Naive thymus-derived CD8-positive, alpha-beta T cell (primary cell): ENCODE measurements at regions not wholly inside any gene's neighbourhood (a gene's known extent, or its start where the extent isn't known, plus 50 kb on each side); places are given as distances from the start of the nearest gene placed in this dataset.

Source experiments
- ATAC-seq, 2 donors: fragments of 150-1000 bp; cut with Tn5 transposase in 1 of 2; sonication (Bioruptor Pico), chemical (Tn5 transposase) in 1 of 2; 1 replicate in 1 of 2; 2 replicates in 1 of 2; pipeline ENCODE4 v1.10.0; 2021; ENCODE audit warnings: mild to moderate bottlenecking in 2 of 2, moderate library complexity in 2 of 2
- POLR2A ChIA-PET: fragments of 350-600 bp; sonication (Branson Sonifier 250); formaldehyde crosslinking; loops from one replicate; lab custom pipeline; 2021; ENCODE audit warnings: antibody characterized with exemption; lab: Charles Lee
- DNase-seq, 10 donors: peaks; one replicate each; pipeline versions ENCODE4 v3.0.0 to v3.0.0-alpha.2; 2020 to 2022
- H3K27ac Mint-ChIP-seq, 10 donors: one replicate each; pipeline ENCODE4 v1.8.0; 2020 to 2022; ENCODE audit warnings: mild to moderate bottlenecking in 10 of 10, mixed read lengths in 10 of 10, moderate library complexity in 4 of 10, inconsistent platforms in 1 of 10
- H3K27me3 Mint-ChIP-seq, 5 donors: one replicate each; pipeline ENCODE4 v1.8.0; 2021 to 2022; ENCODE audit warnings: mixed read lengths in 5 of 5
- H3K36me3 Mint-ChIP-seq, 3 donors: one replicate each; pipeline ENCODE4 v1.8.0; 2020 to 2022; ENCODE audit warnings: mixed read lengths in 3 of 3, mild to moderate bottlenecking in 2 of 3, inconsistent platforms in 1 of 3
- H3K4me1 Mint-ChIP-seq, 4 donors: one replicate each; pipeline ENCODE4 v1.8.0; 2021 to 2022; ENCODE audit warnings: mixed read lengths in 4 of 4
- H3K4me3 Mint-ChIP-seq, 10 donors: one replicate each; pipeline ENCODE4 v1.8.0; 2020 to 2022; ENCODE audit warnings: mild to moderate bottlenecking in 10 of 10, mixed read lengths in 10 of 10, moderate library complexity in 6 of 10, inconsistent platforms in 1 of 10
- H3K9me3 Mint-ChIP-seq, 9 donors: one replicate each; pipeline ENCODE4 v1.8.0; 2020 to 2022; ENCODE audit warnings: mixed read lengths in 9 of 9, mild to moderate bottlenecking in 3 of 9, inconsistent platforms in 1 of 9, moderate library complexity in 1 of 9

DNA sequence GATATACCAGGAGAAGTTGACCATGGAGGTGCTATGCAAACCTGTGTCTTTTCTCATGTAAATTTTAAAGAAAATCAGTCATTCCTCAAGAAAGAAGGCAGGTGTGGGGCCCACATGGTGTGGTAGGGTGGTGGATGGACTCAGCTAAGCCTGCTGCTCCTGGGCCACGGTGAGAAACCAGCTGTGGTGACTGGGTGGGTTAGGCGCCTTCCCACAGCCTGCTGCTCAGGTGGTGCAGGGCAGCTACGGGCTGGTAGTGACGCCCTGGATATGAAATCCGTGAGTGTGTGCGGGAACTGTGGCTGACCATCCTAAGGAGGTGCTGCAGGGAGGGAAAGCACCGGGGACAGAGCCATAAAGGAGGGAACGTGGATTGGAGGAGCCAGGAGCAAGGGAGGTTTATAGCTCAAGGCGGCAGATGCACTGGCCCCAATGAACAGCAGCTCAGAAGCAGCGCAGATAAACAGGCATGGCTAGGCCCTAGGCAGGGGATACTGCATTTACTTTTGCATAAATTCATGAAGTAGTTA is 408.8 kb downstream of the FUT8 start:
- H3K27me3 Mint-ChIP-seq = no peaks in the 10 kb centered on the region
- no peaks in the 10 kb centered on the region for H3K36me3 Mint-ChIP-seq
- no peak for ATAC-seq
- DNase-seq = no peak
- H3K4me1 Mint-ChIP-seq = peaks cover 3 to 16% (median 13%) of the 10 kb centered on the region in 4 donors
- no peaks in the 10 kb centered on the region for H3K9me3 Mint-ChIP-seq
- H3K4me3 Mint-ChIP-seq = no peak overlapping the region
- POLR2A ChIA-PET = interaction anchor here (1.1 to 1.5 kb wide), 2 partner anchors 25 to 107 kb away, joined by 3 to 5 read pairs; no protein-coding TSS in a partner anchor
- H3K27ac Mint-ChIP-seq = no peak overlapping the region

DNA sequence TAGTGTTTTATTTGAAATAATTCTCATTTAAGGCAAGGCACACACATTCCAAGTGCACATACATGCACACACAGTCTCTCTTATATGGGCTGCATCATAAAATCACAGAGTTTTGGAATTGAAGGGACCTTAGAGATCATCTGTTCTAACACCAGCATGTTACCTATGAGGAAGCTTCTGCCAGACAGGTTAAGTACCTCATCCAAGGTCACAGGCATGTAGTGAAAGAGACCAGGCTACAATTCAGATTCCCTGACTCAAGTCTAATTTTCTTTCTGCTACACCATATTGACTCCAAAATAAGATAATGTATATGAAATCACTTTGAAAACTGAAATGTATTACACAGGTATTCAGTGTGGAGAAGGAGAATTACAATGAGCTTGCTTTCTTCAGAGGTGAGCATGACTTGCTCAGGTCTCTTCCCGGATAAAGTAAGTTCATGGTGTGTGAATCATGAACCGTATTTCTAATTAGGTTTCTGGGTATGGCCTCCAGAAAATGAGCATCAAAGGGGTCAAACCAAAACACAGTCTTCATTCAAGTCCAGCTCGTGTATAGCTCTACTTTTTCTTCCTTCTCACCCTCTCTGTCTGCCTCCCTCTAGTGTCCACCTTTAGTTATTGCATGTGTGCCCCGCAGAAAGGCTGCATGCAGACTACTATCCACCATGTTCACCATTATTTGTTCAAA is 411.9 kb downstream of the FUT8 start:
- H3K27me3 Mint-ChIP-seq = no peaks in the 10 kb centered on the region
- peaks cover 9 to 32% (median 17%) of the 10 kb centered on the region in 4 donors for H3K4me1 Mint-ChIP-seq
- peak in 9 of 10 donors; percentile 29 to 77 (median 60) for DNase-seq
- H3K36me3 Mint-ChIP-seq = no peaks in the 10 kb centered on the region
- peak overlapping the region in 4 of 10 donors; percentile 7 to 76 (median 36) for H3K27ac Mint-ChIP-seq
- POLR2A ChIA-PET = interaction anchor here (0.8 to 3.6 kb wide), 8 partner anchors 8 to 412 kb away, joined by 3 to 31 read pairs (median 4); partner anchors contain the start of gene FUT8
- peaks cover 0 to 2% (median 0%) of the 10 kb centered on the region in 9 donors for H3K9me3 Mint-ChIP-seq
- H3K4me3 Mint-ChIP-seq = peak overlapping the region in 1 of 10 donors; percentile 30
- ATAC-seq = peak; percentile 93

DNA sequence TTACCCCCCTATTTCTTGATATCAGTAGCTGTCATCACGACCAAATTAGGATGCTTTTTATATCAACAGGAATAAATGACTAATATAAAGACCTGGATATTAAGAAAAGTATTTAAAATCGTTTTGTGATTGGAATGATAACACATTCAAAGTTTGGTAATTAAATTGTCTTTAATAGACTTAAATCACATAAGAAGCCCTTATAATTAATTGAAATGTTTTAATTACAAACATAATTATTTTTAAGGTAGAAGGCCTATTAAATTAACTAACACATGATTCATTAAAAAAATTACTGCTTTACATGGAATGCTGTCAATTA is 412.4 kb downstream of the FUT8 start:
- no peaks in the 10 kb centered on the region for H3K27me3 Mint-ChIP-seq
- no peak overlapping the region for H3K4me3 Mint-ChIP-seq
- peaks cover 0 to 2% (median 0%) of the 10 kb centered on the region in 9 donors for H3K9me3 Mint-ChIP-seq
- POLR2A ChIA-PET = interaction anchor here (0.8 to 3.6 kb wide), 7 partner anchors 21 to 413 kb away, joined by 3 to 31 read pairs (median 4); partner anchors contain the start of gene FUT8
- ATAC-seq = no peak
- H3K27ac Mint-ChIP-seq = peak overlapping the region in 2 of 10 donors; percentile 7
- H3K36me3 Mint-ChIP-seq = no peaks in the 10 kb centered on the region
- peaks cover 9 to 36% (median 18%) of the 10 kb centered on the region in 4 donors for H3K4me1 Mint-ChIP-seq
- DNase-seq = no peak

DNA sequence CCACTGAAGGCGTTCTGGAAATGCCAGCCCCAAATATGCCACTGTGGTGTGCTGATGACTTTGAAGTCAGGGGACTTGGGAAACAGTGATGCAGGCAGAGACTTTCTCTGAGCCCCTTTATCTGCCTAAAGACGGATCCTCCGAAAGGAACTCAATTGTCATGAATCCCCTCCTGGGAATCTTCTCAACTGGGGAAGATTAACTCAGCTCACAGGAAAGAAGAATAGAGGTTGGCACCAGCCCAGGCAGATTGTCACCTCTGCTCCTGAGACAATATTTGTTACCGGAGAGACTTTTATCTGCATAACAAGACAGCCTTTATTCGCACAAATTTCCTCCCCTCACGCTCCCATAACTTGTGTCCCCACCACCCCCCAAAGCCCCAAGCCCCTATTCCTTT is 414.4 kb downstream of the FUT8 start:
- H3K9me3 Mint-ChIP-seq = peaks cover 0 to 2% (median 0%) of the 10 kb centered on the region in 9 donors
- H3K4me1 Mint-ChIP-seq = peaks cover 9 to 36% (median 21%) of the 10 kb centered on the region in 4 donors
- H3K36me3 Mint-ChIP-seq = no peaks in the 10 kb centered on the region
- POLR2A ChIA-PET = interaction anchor here (0.6 to 1.3 kb wide), 4 partner anchors 10 to 383 kb away, joined by 3 to 6 read pairs (median 4); no protein-coding TSS in a partner anchor
- H3K27ac Mint-ChIP-seq = peak overlapping the region in 1 of 10 donors; percentile 43
- ATAC-seq (no peak), DNase-seq (no peak)
- no peak overlapping the region for H3K4me3 Mint-ChIP-seq
- no peaks in the 10 kb centered on the region for H3K27me3 Mint-ChIP-seq

DNA sequence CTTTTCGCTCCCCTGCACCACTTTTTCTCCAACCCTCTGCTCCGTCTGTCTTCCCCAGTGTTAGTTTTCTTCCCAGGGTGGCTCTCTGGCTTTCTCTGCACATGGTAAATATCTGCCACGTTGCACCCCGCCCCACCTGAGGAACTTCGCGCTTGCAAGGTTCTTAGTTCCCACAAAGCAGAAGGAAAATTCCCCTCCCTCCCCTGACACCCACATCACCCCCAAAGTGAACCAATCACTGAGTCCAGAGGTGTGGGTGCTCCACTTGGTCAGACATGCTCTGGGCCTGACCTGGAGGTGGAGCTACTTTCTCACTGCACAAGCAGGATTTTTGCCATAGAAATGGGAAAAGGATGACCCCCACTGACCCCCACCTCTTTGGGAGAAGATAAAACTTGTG is 415.0 kb downstream of the FUT8 start:
- Mint-ChIP-seq H3K27ac (no peak overlapping the region), H3K9me3 (peaks cover 0 to 2% (median 0%) of the 10 kb centered on the region in 9 donors), H3K4me3 (no peak overlapping the region), H3K4me1 (peaks cover 9 to 38% (median 22%) of the 10 kb centered on the region in 4 donors), H3K27me3 (no peaks in the 10 kb centered on the region), H3K36me3 (no peaks in the 10 kb centered on the region)
- POLR2A ChIA-PET = interaction anchor here (0.6 to 1.0 kb wide), 3 partner anchors 9 to 383 kb away, joined by 3 to 4 read pairs (median 3); no protein-coding TSS in a partner anchor
- ATAC-seq (no peak), DNase-seq (no peak)

DNA sequence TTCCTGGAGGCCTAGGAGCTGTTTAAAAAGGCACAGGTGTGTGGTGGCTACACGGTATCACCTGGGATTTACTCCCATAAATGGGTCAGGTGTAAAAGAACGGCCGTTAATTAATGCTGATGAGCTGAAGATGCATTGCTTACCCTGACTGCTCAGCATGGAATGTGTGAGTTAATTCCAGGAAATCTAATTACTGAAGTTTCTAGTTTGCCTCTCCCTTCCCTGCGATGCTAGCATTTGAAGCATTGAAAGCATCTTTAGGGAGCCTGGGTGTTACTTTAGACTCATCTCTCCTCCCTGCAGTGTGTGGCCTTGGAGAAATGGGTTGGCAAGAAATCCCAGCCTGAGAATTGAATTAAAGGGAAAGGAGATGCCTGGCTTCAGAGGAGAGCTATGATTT is 415.9 kb downstream of the FUT8 start:
- peaks cover 0 to 2% (median 0%) of the 10 kb centered on the region in 9 donors for H3K9me3 Mint-ChIP-seq
- H3K36me3 Mint-ChIP-seq = no peaks in the 10 kb centered on the region
- POLR2A ChIA-PET = interaction anchor here (0.6 to 1.2 kb wide), 2 partner anchors 19 to 99 kb away, joined by 3 read pairs; no protein-coding TSS in a partner anchor
- no peaks in the 10 kb centered on the region for H3K27me3 Mint-ChIP-seq
- H3K27ac Mint-ChIP-seq = peak overlapping the region in 3 of 10 donors; percentile 45 to 80 (median 69)
- no peak overlapping the region for H3K4me3 Mint-ChIP-seq
- H3K4me1 Mint-ChIP-seq = peaks cover 14 to 46% (median 28%) of the 10 kb centered on the region in 4 donors
- DNase-seq (no peak), ATAC-seq (no peak)

DNA sequence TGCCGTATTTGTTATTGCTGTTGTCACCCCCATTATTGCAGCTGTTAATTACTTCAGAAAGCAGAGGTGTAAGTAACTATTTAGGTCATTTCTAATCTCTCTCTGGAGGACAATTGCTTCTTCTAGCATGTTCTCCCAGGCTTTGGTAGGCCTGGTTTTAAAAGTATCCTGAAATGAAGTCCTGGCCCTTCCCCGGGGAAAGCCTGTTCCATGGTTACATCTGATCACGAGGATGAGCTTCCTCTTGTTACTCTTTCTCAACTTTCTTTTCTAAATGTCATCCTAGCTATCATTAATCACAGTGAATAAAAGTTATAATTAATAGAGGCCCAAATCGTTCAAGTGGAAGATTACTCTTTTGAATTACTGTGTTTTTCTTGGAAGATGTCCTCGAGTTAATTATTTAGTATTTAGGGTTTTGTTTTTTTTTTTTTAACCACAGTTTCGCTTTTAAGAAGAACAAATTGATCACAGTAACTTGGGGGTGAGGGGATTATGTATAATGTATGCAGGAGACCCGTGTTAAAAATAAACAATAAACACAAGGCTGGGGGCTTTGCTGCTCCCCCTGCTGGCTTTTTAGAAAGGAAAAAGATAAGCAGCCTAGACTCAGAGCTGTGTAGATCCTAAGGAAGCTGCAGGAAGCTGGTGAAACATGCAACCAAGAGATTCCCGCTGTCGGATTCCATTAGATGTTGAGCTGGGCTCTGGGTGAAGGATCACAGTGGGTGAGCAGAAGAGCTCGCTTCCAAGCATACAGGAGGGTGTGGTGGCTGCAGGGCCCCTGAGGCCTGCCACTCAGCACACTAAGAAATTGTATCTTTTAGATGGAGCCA is 420.1 kb downstream of the FUT8 start:
- Mint-ChIP-seq H3K27me3 (no peaks in the 10 kb centered on the region), H3K4me1 (peaks cover 23 to 65% (median 44%) of the 10 kb centered on the region in 4 donors), H3K4me3 (peak overlapping the region in 1 of 10 donors; percentile 11), H3K9me3 (peaks cover 0 to 2% (median 0%) of the 10 kb centered on the region in 9 donors), H3K36me3 (no peaks in the 10 kb centered on the region), H3K27ac (peak overlapping the region in 2 of 10 donors; percentile 41 to 65)
- ATAC-seq (peak in 1 of 2 donors; percentile 41), DNase-seq (no peak)
- POLR2A ChIA-PET = interaction anchor here (0.6 to 1.9 kb wide), 4 partner anchors 8 to 45 kb away, joined by 3 to 10 read pairs (median 6); no protein-coding TSS in a partner anchor

DNA sequence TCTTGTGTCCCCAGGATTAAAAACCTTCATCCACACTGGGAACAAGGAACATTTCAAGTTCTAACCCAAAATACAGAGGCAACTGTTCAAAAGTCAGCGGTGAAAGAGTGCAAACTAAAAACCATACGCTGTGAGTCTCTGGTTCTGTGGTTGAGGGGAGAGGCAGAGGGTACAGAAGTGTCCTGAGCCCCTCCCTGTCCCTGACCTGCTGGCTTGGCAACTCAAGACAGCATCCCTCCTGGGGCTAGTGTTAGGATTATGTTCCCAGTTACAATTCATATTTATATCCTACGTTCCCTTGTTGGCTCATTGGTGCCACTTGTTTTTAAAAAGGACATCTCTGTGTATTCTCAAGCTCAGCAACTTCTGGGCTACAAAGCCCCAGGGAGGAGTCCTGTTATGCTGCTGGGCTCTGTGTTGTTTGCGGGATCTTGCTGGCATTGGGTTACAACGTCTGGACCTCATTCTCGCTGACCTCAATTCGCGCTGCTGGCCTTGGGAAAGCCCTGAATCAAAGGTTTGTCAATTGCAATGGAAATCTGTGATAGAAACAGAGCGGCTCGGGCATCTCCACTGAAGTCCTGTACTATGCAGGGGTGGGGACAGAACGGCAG is 420.8 kb downstream of the FUT8 start:
- Mint-ChIP-seq H3K4me3 (peak overlapping the region in 3 of 10 donors; percentile 5 to 41 (median 16)), H3K27me3 (no peaks in the 10 kb centered on the region), H3K27ac (peak overlapping the region in 7 of 10 donors; percentile 6 to 68 (median 44)), H3K36me3 (no peaks in the 10 kb centered on the region), H3K9me3 (no peaks in the 10 kb centered on the region), H3K4me1 (peaks cover 28 to 68% (median 49%) of the 10 kb centered on the region in 4 donors)
- POLR2A ChIA-PET = interaction anchor here (0.6 to 1.9 kb wide), 3 partner anchors 9 to 45 kb away, joined by 3 to 8 read pairs (median 3); no protein-coding TSS in a partner anchor
- ATAC-seq (no peak), DNase-seq (no peak)

DNA sequence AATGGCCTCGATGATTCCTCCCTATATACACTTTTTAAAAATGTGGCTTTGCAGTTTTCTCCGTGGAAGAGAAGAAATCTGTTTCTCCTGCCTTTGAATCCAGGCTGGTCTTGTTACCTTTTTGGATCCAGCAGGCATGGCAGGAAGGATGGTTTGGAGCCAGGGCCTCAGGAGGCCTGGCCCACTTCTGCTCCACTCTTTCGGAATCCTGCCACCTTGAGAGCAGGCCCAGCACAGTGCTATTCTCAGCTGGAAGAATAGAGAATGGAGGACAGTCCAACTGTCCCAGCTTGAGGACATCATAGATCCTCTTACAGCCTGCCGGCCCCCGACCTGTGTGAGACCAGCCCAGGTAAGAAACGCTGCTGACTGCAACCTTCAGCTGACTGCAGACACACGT is 421.5 kb downstream of the FUT8 start:
- DNase-seq (no peak), ATAC-seq (no peak)
- Mint-ChIP-seq H3K4me3 (no peak overlapping the region), H3K36me3 (no peaks in the 10 kb centered on the region), H3K27me3 (no peaks in the 10 kb centered on the region), H3K9me3 (peaks cover 0 to 5% (median 0%) of the 10 kb centered on the region in 9 donors), H3K4me1 (peaks cover 32 to 72% (median 54%) of the 10 kb centered on the region in 4 donors), H3K27ac (peak overlapping the region in 2 of 10 donors; percentile 29 to 69)
- POLR2A ChIA-PET = interaction anchor here (1.5 kb wide), 2 partner anchors 12 to 120 kb away, joined by 4 to 6 read pairs; no protein-coding TSS in a partner anchor

DNA sequence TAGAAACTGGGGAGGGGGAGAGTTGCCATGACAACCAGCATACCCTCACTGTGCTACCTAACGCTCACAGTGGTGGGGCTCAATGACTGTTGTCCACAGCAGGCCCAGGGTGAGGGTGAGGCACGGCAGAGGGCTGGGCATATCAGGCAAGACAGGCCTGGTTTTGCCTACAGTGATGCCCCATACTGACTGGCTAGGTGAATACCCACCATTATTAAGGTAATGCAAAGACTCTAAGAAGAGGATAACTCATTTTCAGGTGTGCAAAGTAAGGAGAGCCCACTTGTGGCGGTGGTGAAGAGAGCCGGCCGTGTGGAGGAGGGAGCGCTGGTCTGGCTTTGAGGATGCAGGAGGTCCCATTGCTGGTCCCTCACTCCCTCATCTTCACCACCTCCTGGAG is 422.3 kb downstream of the FUT8 start:
- ATAC-seq (no peak), DNase-seq (no peak)
- Mint-ChIP-seq H3K4me1 (peaks cover 34 to 74% (median 58%) of the 10 kb centered on the region in 4 donors), H3K36me3 (no peaks in the 10 kb centered on the region), H3K4me3 (no peak overlapping the region), H3K27me3 (no peaks in the 10 kb centered on the region), H3K9me3 (peaks cover 0 to 5% (median 0%) of the 10 kb centered on the region in 9 donors), H3K27ac (peak overlapping the region in 4 of 10 donors; percentile 25 to 69 (median 50))
- POLR2A ChIA-PET = interaction anchor here (1.5 kb wide), 2 partner anchors 12 to 119 kb away, joined by 4 to 6 read pairs; no protein-coding TSS in a partner anchor

DNA sequence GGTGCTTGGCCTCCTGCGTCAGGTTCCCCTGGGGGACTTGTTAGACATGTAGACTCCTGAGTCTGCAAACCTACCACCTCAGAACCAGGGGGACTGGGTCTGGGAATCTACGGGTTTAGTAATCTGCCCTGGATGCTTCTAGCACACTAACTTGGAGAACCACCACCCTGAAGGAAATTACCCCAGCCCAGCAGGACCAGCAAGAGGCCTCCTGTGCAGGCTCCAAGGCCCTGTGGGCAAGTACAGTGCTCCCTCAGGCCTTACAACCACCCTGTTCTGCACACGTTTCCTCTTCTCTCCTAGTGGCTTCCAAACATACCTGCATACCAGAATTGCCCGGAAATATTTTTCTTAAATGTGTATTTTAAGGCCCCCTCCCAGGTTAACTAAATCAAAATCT is 423.0 kb downstream of the FUT8 start:
- Mint-ChIP-seq H3K36me3 (no peaks in the 10 kb centered on the region), H3K4me3 (peak overlapping the region in 1 of 10 donors; percentile 14), H3K27me3 (no peaks in the 10 kb centered on the region), H3K4me1 (peaks cover 33 to 77% (median 63%) of the 10 kb centered on the region in 4 donors), H3K27ac (peak overlapping the region in 4 of 10 donors; percentile 14 to 65 (median 43)), H3K9me3 (peaks cover 0 to 5% (median 0%) of the 10 kb centered on the region in 9 donors)
- no peak for ATAC-seq
- POLR2A ChIA-PET = interaction anchor here (0.6 to 1.5 kb wide), 2 partner anchors 11 to 630 kb away, joined by 3 to 6 read pairs; no protein-coding TSS in a partner anchor
- no peak for DNase-seq
